Midbrain (tissue), 1 donor: ENCODE measurements at regions not wholly inside any gene's neighbourhood (a gene's known extent, or its start where the extent isn't known, plus 50 kb on each side); places are given as distances from the start of the nearest gene placed in this dataset.

Experiments
- DNase-seq: peaks from one replicate; lab custom pipeline; 2025; lab: John Stamatoyannopoulos, UW

- DNase-seq, result no peak
These were observed 134.2 kb upstream of the SPRED2 start for GRCh38 chr2:65566617-65567016.

- DNase-seq, result no peak
These were observed 133.3 kb upstream of the SPRED2 start for GRCh38 chr2:65565681-65566080.

- no peak for DNase-seq
These were observed 131.9 kb upstream of the SPRED2 start for GRCh38 chr2:65564299-65564698.

- DNase-seq, result no peak
These were observed 130.5 kb upstream of the SPRED2 start for GRCh38 chr2:65562890-65563289.

GRCh38 chr2:65558743-65559142 is 126.3 kb upstream of the SPRED2 start:
- DNase-seq, result no peak

GRCh38 chr2:65557616-65558573 is 125.5 kb upstream of the SPRED2 start:
- DNase-seq, result no peak

GRCh38 chr2:65554765-65555591 is 122.6 kb upstream of the SPRED2 start:
- DNase-seq, result no peak

- no peak for DNase-seq
These were observed 121.2 kb upstream of the SPRED2 start for GRCh38 chr2:65553504-65554074.

- DNase-seq, result no peak
These were observed 119.1 kb upstream of the SPRED2 start for GRCh38 chr2:65551528-65551927.

GRCh38 chr2:65550246-65550645 is 117.8 kb upstream of the SPRED2 start:
- no peak for DNase-seq

- no peak for DNase-seq
These were observed 117.2 kb upstream of the SPRED2 start for GRCh38 chr2:65549631-65550030.

- no peak for DNase-seq
These were observed 116.8 kb upstream of the SPRED2 start for GRCh38 chr2:65549257-65549627.

- DNase-seq, result no peak
These were observed 116.3 kb upstream of the SPRED2 start for GRCh38 chr2:65548576-65549256.

GRCh38 chr2:65548064-65548463 is 115.7 kb upstream of the SPRED2 start:
- DNase-seq, result no peak

- DNase-seq, result no peak
These were observed 113.7 kb upstream of the SPRED2 start for GRCh38 chr2:65545837-65546805.

- no peak for DNase-seq
These were observed 109.4 kb upstream of the SPRED2 start for GRCh38 chr2:65541773-65542172.

- no peak for DNase-seq
These were observed 107.2 kb upstream of the SPRED2 start for GRCh38 chr2:65539633-65540032.

- no peak for DNase-seq
These were observed 105.4 kb upstream of the SPRED2 start for GRCh38 chr2:65537651-65538385.

GRCh38 chr2:65536596-65536995 is 104.2 kb upstream of the SPRED2 start:
- no peak for DNase-seq

- DNase-seq, result no peak
These were observed 100.5 kb upstream of the SPRED2 start for GRCh38 chr2:65532937-65533336.
